Right lobe of liver (tissue), 6 donors: ENCODE measurements at regions not wholly inside any gene's neighbourhood (a gene's known extent, or its start where the extent isn't known, plus 50 kb on each side); places are given as distances from the start of the nearest gene placed in this dataset.
"Not testable (repeated sequence)": the region's sequence is repeated elsewhere in the genome, so short reads cannot be mapped to it uniquely, and the experiment has no call there.

Experiments
- ATAC-seq, 4 donors: fragments of 200-7000 bp; cut with Tn5 transposase; one replicate each; pipeline ENCODE4 v1.9.1; 2020; ENCODE audit warnings: mild to moderate bottlenecking in 4 of 4, moderate library complexity in 4 of 4
- DNase-seq, 3 donors: peaks; one replicate each; pipeline ENCODE4 v3.0.0-alpha.2; 2020
- H3K27ac ChIP-seq, 3 donors: fragments of 200-600 bp; one replicate each; pipeline ENCODE4 v1.8.0; 2022
- H3K27me3 ChIP-seq, 2 donors: fragments of 200-600 bp; one replicate each; pipeline ENCODE4 v1.8.0; 2022
- H3K36me3 ChIP-seq, 4 donors: fragments of 200-600 bp; sonication (generic) in 1 of 4; one replicate each; pipeline versions ENCODE4 v1.5.1 to v1.8.0; 2017 to 2022; ENCODE audit warnings: control low read depth in 1 of 4
- H3K4me1 ChIP-seq, 4 donors: fragments of 200-600 bp; sonication (generic) in 1 of 4; one replicate each; pipeline versions ENCODE4 v1.5.1 to v1.8.0; 2017 to 2022; ENCODE audit warnings: control low read depth in 1 of 4
- H3K4me3 ChIP-seq, 3 donors: fragments of 200-600 bp; one replicate each; pipeline ENCODE4 v1.8.0; 2022
- H3K9me3 ChIP-seq, 4 donors: fragments of 200-600 bp; sonication (generic) in 1 of 4; one replicate each; pipeline versions ENCODE4 v1.5.1 to v1.8.0; 2017 to 2022; ENCODE audit warnings: control low read depth in 1 of 4
- WGBS: methylation state at CpG from one replicate; pipeline ENCODE4 v1.1.6; 2018; ENCODE audit warnings: low coverage, low lambda C conversion rate; ENCODE audit not compliant: insufficient coverage; ENCODE audit errors: missing lambda C conversion rate; 5-methylcytosine and 5-hydroxymethylcytosine counted together
- intact Hi-C, 2 donors: fragments of 100-400 bp; cut with DNase I; formaldehyde crosslinking; loops; one replicate each; pipeline versions ENCODE4 v1.11.2 to v1.14.1; 2022
- donor health status: DM: no; HTN: yes; CAD: no.
- donor health status: DM: no; HTN: no; CAD: no.
- donor health status: DM: no; HTN: no; CAD: no.
- donor health status: DM: no; HTN: yes; CAD: no.
- donor health status: DM: no; HTN: yes; CAD: no.

DNA sequence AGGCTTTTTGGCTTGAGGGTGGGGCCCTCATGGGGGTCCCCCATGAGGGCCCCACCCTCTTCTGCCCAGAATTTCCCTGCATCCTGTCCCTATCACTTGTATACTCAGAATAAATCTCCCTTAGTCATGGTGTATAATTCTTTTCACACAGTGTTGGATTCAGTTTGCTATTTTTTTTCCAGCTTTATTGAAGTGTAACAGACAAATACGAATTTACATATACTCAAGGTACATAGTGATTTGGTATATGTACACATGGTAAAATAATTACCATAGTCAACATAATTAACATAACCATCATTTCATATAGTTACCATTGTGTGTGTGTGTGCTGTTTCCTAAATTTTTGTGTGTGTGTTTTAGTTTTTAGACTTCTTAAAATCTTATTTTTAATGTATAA is 289.4 kb downstream of the CNTNAP3B start:
- H3K4me3 ChIP-seq, DNase-seq, ATAC-seq, H3K27ac ChIP-seq, H3K36me3 ChIP-seq, intact Hi-C loops, H3K27me3 ChIP-seq, H3K9me3 ChIP-seq, H3K4me1 ChIP-seq: not testable (repeated sequence)
- no CpG with 5 or more reads among the region's 1 CpG for WGBS

- intact Hi-C loops, H3K27me3 ChIP-seq, H3K9me3 ChIP-seq, H3K4me1 ChIP-seq, H3K4me3 ChIP-seq, H3K27ac ChIP-seq, H3K36me3 ChIP-seq, DNase-seq: not testable (repeated sequence)
- WGBS = no CpG with 5 or more reads among the region's 4 CpGs
- peak in 2 of 4 donors; percentile 19 to 54 for ATAC-seq
These were observed 290.3 kb downstream of the CNTNAP3B start for GRCh38 chr9:41838953-41839352.

- not testable (repeated sequence) for ATAC-seq
These were observed 290.7 kb downstream of the CNTNAP3B start for GRCh38 chr9:41838562-41838851.

DNA sequence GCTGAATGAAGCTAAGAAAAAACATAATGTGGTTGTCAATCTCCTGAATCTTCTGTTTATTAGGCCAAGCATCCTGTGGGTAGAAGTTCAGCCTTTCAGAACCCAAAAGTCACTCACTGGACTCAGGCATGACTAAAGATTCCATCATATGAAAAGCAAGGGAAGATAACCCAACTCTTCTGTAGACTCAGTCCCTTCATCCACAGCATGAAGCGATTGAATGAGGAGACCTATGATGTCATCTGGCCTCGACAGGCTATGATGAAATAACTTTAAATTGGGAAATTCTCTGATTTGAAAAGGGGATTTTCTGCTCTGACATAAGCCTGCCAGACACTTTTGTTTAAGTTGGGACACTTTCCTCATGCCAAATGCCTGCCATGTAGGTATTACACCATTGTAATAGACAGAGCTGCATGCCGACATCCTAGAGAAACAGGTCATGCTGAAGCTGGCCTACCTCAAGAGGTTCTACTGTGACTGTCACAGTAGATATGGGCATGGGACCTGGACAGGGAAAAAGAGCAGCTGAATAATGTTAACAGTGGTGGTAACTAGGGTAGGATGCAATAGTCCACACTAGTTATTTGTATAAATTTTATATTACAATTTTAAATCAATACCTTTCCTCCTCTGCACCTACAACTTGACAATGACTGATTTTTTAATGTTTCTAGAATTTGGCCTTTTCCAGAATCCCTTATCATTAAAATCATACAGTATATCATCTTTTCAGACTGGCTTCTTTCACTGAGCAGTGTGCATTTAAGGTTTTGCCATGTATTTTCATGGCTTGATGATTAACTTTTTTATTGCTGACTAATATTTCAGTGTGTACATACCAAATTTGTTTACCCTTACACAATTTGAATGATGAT is 291.3 kb downstream of the CNTNAP3B start:
- H3K4me3 ChIP-seq, DNase-seq, H3K27me3 ChIP-seq, ATAC-seq, H3K4me1 ChIP-seq, H3K27ac ChIP-seq, H3K9me3 ChIP-seq, intact Hi-C loops, H3K36me3 ChIP-seq: not testable (repeated sequence)
- WGBS = no CpG with 5 or more reads among the region's 3 CpGs

More at GRCh38 chr9:41838562-41838851, 290.7 kb downstream of the CNTNAP3B start:
- H3K4me3 ChIP-seq, H3K27ac ChIP-seq, DNase-seq, intact Hi-C loops, H3K36me3 ChIP-seq, H3K4me1 ChIP-seq, H3K27me3 ChIP-seq, H3K9me3 ChIP-seq: not testable (repeated sequence)
- no CpG with 5 or more reads among the region's 1 CpG for WGBS

- peak in 1 of 4 donors; percentile 64 for ATAC-seq
- DNase-seq, H3K4me1 ChIP-seq, H3K36me3 ChIP-seq, H3K27me3 ChIP-seq, H3K9me3 ChIP-seq, H3K4me3 ChIP-seq, intact Hi-C loops, H3K27ac ChIP-seq: not testable (repeated sequence)
- WGBS = no CpG with 5 or more reads among the region's 4 CpGs
These were observed 296.1 kb downstream of the CNTNAP3B start for GRCh38 chr9:41833108-41833507.

DNA sequence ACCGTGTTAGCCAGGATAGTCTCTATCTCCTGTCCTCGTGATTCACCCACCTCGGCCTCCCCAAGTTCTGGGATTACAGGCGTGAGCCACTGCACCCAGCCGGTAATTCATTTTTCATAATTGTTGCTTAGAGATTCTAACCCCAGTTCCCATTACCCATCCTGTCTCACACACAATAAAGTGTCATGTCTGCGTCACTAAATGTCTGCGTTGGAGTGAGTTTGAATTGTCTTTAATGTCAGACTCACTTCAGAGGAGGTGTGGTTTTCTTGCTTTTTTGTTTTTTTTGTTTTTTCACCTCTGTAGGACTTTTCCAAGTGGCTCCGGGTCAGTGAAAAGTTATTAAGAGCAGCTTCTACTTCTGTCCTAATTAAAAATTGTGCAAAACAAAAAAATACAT is 304.5 kb downstream of the CNTNAP3B start:
- intact Hi-C loops, H3K36me3 ChIP-seq, H3K9me3 ChIP-seq, H3K27me3 ChIP-seq, H3K4me3 ChIP-seq, H3K4me1 ChIP-seq, DNase-seq, ATAC-seq, H3K27ac ChIP-seq: not testable (repeated sequence)
- WGBS = no CpG with 5 or more reads among the region's 8 CpGs

DNA sequence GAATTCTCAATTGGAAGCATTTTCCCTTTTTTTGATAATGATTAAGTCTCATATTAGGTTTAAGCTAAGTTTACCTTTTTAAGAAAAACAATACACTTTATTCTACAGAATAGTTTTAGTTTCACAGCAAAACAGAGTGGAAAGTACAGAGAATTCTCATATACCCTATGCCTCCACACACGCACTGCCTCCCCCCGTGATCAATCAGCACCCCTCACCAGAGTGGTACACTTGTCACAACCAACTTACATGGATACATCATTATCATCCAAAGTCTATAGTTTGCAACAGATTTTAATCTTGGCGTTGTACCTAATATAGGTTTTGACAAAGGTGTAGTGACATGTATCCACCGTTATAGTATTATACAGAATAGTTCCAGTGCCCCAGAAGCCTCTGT is 326.5 kb downstream of the CNTNAP3B start:
- H3K36me3 ChIP-seq, H3K4me3 ChIP-seq, ATAC-seq, H3K27me3 ChIP-seq, intact Hi-C loops, DNase-seq, H3K4me1 ChIP-seq, H3K9me3 ChIP-seq, H3K27ac ChIP-seq: not testable (repeated sequence)
- 56% methylated on average over 4 of the region's 4 CpGs for WGBS

- 57% methylated on average over 4 of the region's 4 CpGs for WGBS
- H3K36me3 ChIP-seq, H3K4me1 ChIP-seq, DNase-seq, H3K27ac ChIP-seq, H3K9me3 ChIP-seq, intact Hi-C loops, H3K27me3 ChIP-seq, H3K4me3 ChIP-seq: not testable (repeated sequence)
- peak in 1 of 4 donors; percentile 32 for ATAC-seq
These were observed 330.5 kb downstream of the CNTNAP3B start for GRCh38 chr9:41798684-41799083.

GRCh38 chr9:41790719-41791363 is 338.4 kb downstream of the CNTNAP3B start:
- ATAC-seq = peak; percentile 84 to 88 (median 86)
- H3K36me3 ChIP-seq, DNase-seq, H3K27me3 ChIP-seq, H3K4me3 ChIP-seq, H3K27ac ChIP-seq, intact Hi-C loops, H3K4me1 ChIP-seq, H3K9me3 ChIP-seq: not testable (repeated sequence)
- WGBS = 17% methylated on average over 7 of the region's 7 CpGs

DNA sequence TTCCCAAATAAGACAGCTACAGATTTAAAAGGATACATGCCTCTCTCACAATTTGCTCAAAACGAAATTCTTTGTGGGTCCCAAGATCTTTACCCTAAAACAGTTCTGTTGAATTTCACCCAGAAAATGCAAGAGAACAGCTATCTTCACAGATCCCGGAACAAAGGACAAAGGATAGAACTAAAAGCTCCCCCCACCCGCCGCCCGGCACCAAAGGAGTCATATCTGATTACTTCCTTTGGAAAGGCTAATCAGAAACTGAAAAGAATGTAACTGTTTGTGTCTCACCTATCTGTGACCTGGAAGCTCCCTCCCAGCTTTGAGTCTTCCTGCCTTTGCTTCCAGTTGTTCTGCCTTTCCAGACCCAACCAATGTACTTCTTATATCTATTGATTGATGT is 339.2 kb downstream of the CNTNAP3B start:
- ATAC-seq = peak in 2 of 4 donors; percentile 37 to 40
- 58% methylated on average over 5 of the region's 5 CpGs for WGBS
- H3K27ac ChIP-seq, H3K9me3 ChIP-seq, DNase-seq, H3K27me3 ChIP-seq, H3K36me3 ChIP-seq, H3K4me3 ChIP-seq, intact Hi-C loops, H3K4me1 ChIP-seq: not testable (repeated sequence)

DNA sequence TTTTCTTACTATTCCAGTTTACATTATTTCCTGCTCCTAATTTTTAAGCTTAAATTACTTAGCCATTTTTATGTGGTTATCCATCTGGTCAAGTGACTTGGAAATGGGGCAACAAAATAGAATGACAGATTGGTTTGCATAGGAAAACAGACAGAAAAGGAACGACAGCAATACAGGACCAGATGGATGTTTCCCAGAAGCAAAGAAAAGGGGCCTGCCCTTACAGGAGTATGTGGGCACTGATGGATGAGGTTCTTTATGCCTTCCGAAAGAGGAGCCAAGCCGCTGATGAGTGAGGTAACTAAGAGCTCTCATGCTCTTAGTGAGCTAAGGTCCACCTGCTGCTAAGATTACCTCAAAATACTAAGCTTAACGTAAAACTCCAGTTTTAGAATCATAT is 339.8 kb downstream of the CNTNAP3B start:
- H3K4me3 ChIP-seq, ATAC-seq, DNase-seq, intact Hi-C loops, H3K9me3 ChIP-seq, H3K27me3 ChIP-seq, H3K36me3 ChIP-seq, H3K27ac ChIP-seq, H3K4me1 ChIP-seq: not testable (repeated sequence)
- 82% methylated on average over 4 of the region's 4 CpGs for WGBS
